Breast epithelium (tissue), 4 donors: ENCODE measurements at regions not wholly inside any gene's neighbourhood (a gene's known extent, or its start where the extent isn't known, plus 50 kb on each side); places are given as distances from the start of the nearest gene placed in this dataset.
"Not testable (repeated sequence)": the region's sequence is repeated elsewhere in the genome, so short reads cannot be mapped to it uniquely, and the experiment has no call there.

Experiments used
- DNase-seq, 2 donors: peaks; one replicate each; pipeline ENCODE4 v3.0.0-alpha.2; 2019; ENCODE audit warnings: low spot score in 2 of 2
- H3K27ac ChIP-seq, 2 donors: fragments of 200-600 bp; sonication (generic) in 1 of 2; one replicate each; pipeline ENCODE4 v1.5.1; 2016 to 2019; ENCODE audit warnings: mild to moderate bottlenecking in 1 of 2
- H3K27me3 ChIP-seq, 2 donors: fragments of 200-600 bp; sonication (generic) in 1 of 2; one replicate each; pipeline versions ENCODE4 v1.5.1 to v1.6.0; 2017 to 2019; ENCODE audit warnings: control low read depth in 1 of 2, mild to moderate bottlenecking in 1 of 2
- H3K36me3 ChIP-seq: fragments of 200-600 bp; one replicate; pipeline ENCODE4 v1.5.1; 2019
- H3K4me1 ChIP-seq, 2 donors: fragments of 200-600 bp; sonication (generic); one replicate each; pipeline ENCODE4 v1.5.1; 2016 to 2019; ENCODE audit warnings: control low read depth in 1 of 2
- H3K4me3 ChIP-seq, 3 donors: fragments of 200-600 bp; sonication (generic); 1 replicate in 2 of 3; 2 replicates in 1 of 3; pipeline ENCODE4 v1.5.1; 2016 to 2019; ENCODE audit warnings: mild to moderate bottlenecking in 3 of 3, moderate library complexity in 2 of 3
- H3K9me3 ChIP-seq, 2 donors: fragments of 200-600 bp; sonication (generic) in 1 of 2; one replicate each; pipeline ENCODE4 v1.5.1; 2016 to 2019; ENCODE audit warnings: control low read depth in 1 of 2
- POLR2A ChIP-seq: fragments of 450-650 bp; IDR thresholded peaks from one replicate; pipeline ENCODE4 v1.6.1; 2016; ENCODE audit warnings: antibody characterized with exemption, mild to moderate bottlenecking, moderate library complexity
- POLR2AphosphoS5 ChIP-seq, 3 donors: sonication (generic); formaldehyde crosslinking; IDR thresholded peaks; one replicate each; pipeline ENCODE4 v1.6.1; 2017; ENCODE audit warnings: antibody characterized with exemption in 3 of 3
- intact Hi-C: fragments of 100-400 bp; cut with DNase I; formaldehyde crosslinking; loops from one replicate; pipeline ENCODE4 v1.15.1; 2023; ENCODE audit warnings: low total_unique reads
- TF ChIP-seq, protein P1 (sequence below), 3 donors: fragments of 450-650 bp; IDR thresholded peaks; one replicate each; pipeline ENCODE4 v1.5.1; 2016 to 2017; ENCODE audit warnings: antibody characterized with exemption in 3 of 3, mild to moderate bottlenecking in 3 of 3, moderate library complexity in 3 of 3

DNA sequence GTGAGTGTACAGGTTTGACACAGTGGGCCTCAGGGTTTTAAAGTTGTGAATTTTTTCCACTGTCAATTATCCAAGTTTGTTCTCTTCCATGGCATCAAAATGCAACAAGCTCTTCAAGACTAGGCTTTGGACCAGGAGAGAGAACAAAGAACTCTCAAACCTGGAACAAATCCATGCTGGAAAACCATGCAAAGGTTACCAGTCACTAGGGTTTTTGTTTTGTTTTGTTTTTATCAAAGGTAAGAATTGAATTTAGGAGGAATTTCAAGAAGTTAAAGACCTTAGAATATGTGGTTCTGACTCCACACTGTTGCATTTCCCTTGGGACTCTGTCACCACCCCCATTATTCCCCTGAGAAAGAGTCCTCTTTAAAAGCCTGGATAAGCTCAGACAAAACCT, 191.1 kb upstream of the PIK3R1 start:
- Histone ChIP-seq H3K27ac (peak overlapping the region; percentile 4 to 52), H3K9me3 (no peaks in the 10 kb centered on the region), H3K27me3 (no peaks in the 10 kb centered on the region), H3K4me3 (no peak overlapping the region), H3K36me3 (no peaks in the 10 kb centered on the region), H3K4me1 (no peaks in the 10 kb centered on the region)
- TF ChIP-seq POLR2A (no peak), POLR2AphosphoS5 (IDR thresholded peaks at IDR 0.05) (no peak)
- TF ChIP-seq, protein P1, sequence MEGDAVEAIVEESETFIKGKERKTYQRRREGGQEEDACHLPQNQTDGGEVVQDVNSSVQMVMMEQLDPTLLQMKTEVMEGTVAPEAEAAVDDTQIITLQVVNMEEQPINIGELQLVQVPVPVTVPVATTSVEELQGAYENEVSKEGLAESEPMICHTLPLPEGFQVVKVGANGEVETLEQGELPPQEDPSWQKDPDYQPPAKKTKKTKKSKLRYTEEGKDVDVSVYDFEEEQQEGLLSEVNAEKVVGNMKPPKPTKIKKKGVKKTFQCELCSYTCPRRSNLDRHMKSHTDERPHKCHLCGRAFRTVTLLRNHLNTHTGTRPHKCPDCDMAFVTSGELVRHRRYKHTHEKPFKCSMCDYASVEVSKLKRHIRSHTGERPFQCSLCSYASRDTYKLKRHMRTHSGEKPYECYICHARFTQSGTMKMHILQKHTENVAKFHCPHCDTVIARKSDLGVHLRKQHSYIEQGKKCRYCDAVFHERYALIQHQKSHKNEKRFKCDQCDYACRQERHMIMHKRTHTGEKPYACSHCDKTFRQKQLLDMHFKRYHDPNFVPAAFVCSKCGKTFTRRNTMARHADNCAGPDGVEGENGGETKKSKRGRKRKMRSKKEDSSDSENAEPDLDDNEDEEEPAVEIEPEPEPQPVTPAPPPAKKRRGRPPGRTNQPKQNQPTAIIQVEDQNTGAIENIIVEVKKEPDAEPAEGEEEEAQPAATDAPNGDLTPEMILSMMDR (IDR thresholded peaks at IDR 0.05): no peak
- no peak for DNase-seq
- intact Hi-C loops: no loop called here

DNA sequence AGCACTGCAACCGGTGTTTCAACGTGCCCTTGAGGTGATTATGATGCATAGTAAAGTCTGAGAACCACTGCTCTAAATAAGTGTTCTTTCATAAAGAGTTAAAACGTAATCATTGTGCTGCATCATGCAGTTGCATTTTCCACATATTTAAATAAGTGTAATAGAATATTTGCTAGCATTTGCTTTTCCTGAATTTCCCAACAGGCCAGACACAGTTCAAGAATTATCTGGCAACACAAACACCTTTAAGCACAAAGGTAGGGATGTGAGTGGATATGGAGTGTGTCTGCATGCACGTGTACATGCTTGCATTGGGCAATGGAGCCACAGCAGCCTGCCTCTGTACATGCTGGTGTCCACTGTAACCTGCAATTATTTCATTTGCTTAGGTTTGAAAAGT, 193.6 kb upstream of the PIK3R1 start:
- no peaks in the 10 kb centered on the region for H3K4me1 ChIP-seq
- H3K4me3 ChIP-seq: no peak overlapping the region
- TF ChIP-seq, protein P1 (IDR thresholded peaks at IDR 0.05): no peak
- TF ChIP-seq POLR2AphosphoS5 (IDR thresholded peaks at IDR 0.05) (no peak), POLR2A (no peak)
- no peaks in the 10 kb centered on the region for H3K27me3 ChIP-seq
- no peaks in the 10 kb centered on the region for H3K36me3 ChIP-seq
- no peak overlapping the region for H3K27ac ChIP-seq
- DNase-seq: no peak
- intact Hi-C loops: no loop called here
- no peaks in the 10 kb centered on the region for H3K9me3 ChIP-seq

DNA sequence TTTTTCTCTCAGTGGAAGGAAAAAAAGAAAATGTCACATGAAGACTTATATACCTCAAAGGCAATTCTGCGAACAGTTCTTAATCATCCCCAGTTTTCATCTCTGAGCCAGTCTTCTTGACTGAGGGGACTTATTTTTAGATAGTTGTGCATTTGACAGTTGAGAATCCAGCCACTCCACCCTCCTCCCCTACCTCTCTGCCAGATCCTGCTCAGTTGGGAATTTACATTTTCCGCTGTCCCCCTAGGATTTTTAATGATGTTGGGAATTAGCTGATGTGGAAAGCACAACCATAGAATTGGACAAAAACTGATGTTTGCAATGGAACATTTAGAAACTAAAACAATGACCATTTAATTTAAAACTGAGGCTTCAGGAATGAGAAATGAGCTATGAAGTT, 194.3 kb upstream of the PIK3R1 start:
- TF ChIP-seq, protein P1 (IDR thresholded peaks at IDR 0.05): no peak
- TF ChIP-seq POLR2AphosphoS5 (IDR thresholded peaks at IDR 0.05): no peak
- TF ChIP-seq POLR2A: no peak
- H3K27ac ChIP-seq: no peak overlapping the region
- H3K27me3 ChIP-seq: no peaks in the 10 kb centered on the region
- H3K9me3 ChIP-seq: no peaks in the 10 kb centered on the region
- H3K4me1 ChIP-seq: no peaks in the 10 kb centered on the region
- DNase-seq: no peak
- H3K4me3 ChIP-seq: no peak overlapping the region
- intact Hi-C loops: no loop called here
- H3K36me3 ChIP-seq: no peaks in the 10 kb centered on the region

DNA sequence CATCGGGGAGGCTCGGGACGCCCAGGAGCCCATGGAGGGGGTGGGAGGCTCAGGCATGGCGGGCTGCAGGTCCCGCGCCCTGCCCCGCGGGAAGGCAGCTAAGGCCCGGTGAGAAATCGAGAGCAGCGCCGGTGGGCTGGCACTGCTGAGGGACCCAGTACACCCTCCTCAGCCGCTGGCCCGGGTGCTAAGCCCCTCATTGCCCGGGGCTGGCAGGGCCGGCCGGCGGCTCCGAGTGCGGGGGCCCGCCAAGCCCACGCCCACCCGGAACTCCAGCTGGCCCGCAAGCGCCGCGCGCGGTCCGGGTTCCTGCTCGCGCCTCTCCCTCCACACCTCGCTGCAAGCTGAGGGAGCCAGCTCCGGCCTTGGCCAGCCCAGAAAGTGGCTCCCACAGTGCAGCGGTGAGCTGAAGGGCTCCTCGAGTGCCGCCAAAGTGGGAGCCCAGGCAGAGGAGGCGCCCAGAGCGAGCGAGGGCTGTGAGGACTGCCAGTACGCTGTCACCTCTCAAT, 195.0 kb upstream of the PIK3R1 start:
- H3K4me1 ChIP-seq, H3K36me3 ChIP-seq, DNase-seq, H3K27me3 ChIP-seq, intact Hi-C loops, H3K27ac ChIP-seq, H3K4me3 ChIP-seq, H3K9me3 ChIP-seq: not testable (repeated sequence)

DNA sequence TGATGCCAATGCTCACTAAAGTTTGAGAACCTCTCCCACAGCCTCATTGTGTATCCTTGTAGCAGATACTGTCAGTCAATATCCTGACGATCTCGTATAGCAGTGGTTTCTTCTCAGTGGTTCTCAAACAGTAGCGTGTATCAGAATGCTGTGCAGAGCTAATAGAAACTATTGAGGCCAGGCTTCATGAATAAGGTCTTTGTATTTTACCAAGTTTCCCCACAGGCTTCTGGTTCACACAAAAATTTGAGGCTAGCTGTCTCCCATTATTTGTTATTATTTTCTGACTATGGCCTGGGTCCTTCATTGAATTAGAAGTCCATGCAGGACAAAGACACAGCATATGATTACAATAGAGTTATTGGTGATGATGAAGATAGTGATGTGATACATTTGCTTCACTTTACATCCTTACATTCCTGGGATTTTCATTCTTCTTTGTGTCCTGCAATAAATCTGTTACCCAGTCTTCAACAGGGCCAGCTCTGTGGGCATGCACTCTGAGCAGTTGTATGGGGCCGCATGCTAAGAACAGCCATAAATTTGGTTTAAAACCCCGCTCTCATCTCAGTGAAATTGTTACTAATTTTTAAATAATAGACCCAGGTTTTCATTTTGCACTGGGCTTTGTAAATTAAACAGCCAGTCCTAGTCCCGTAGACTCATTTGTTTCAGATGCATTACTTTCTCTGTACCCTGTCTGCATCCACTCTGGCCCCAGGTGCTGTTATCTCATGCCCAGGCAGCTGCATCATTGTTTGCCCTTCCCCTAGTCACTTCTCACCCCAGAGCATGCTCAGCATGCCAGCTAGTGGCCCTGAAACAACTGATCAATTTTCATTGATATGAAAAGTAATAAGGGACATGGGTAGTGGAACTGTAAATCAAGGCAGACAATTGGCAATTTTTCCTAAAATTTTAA, 199.9 kb upstream of the PIK3R1 start:
- no peaks in the 10 kb centered on the region for H3K4me1 ChIP-seq
- H3K36me3 ChIP-seq: no peaks in the 10 kb centered on the region
- H3K4me3 ChIP-seq: no peak overlapping the region
- no peak for DNase-seq
- H3K27me3 ChIP-seq: no peaks in the 10 kb centered on the region
- no peaks in the 10 kb centered on the region for H3K9me3 ChIP-seq
- intact Hi-C loops: no loop called here
- TF ChIP-seq, protein P1 (IDR thresholded peaks at IDR 0.05): no peak
- TF ChIP-seq POLR2AphosphoS5 (IDR thresholded peaks at IDR 0.05): no peak
- no peak for TF ChIP-seq POLR2A
- H3K27ac ChIP-seq: peak overlapping the region in 1 of 2 donors; percentile 54
